NCI-H187 treated with DMSO at 0.1 percent for 48 hours (cell line): ENCODE measurements at regions not wholly inside any gene's neighbourhood (a gene's known extent, or its start where the extent isn't known, plus 50 kb on each side); places are given as distances from the start of the nearest gene placed in this dataset.
"Not testable (repeated sequence)": the region's sequence is repeated elsewhere in the genome, so short reads cannot be mapped to it uniquely, and the experiment has no call there.

Experiments used
- DNase-seq: peaks from one replicate; lab custom pipeline; 2025; lab: John Stamatoyannopoulos, UW

DNA sequence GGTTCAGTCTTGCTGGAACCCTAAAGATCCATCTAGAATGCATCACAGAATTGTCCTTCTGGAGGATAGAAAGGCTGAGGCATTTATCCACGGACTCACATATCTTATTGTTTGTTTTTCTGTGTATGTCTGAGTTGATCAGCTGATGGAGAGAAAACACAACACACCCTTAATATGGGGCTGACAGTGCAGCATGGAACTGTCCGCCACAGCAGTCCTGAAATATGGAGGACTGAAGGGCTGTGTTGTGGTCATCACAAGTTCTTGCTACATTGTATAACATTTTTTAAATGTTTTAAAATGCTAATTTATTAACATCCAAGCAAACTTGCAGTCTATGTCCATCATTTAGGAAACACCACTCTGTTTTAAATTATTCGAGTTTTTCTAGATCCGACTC is 448.9 kb upstream of the ERCC4 start:
- no peak for DNase-seq

- DNase-seq = no peak
Observed at GRCh38 chr16:13478991-13479390, 441.0 kb upstream of the ERCC4 start.

GRCh38 chr16:13479549-13479948 is 440.4 kb upstream of the ERCC4 start:
- DNase-seq = no peak

GRCh38 chr16:13480801-13481200 is 439.2 kb upstream of the ERCC4 start:
- DNase-seq = no peak

GRCh38 chr16:13483121-13483520 is 436.8 kb upstream of the ERCC4 start:
- DNase-seq = no peak

DNA sequence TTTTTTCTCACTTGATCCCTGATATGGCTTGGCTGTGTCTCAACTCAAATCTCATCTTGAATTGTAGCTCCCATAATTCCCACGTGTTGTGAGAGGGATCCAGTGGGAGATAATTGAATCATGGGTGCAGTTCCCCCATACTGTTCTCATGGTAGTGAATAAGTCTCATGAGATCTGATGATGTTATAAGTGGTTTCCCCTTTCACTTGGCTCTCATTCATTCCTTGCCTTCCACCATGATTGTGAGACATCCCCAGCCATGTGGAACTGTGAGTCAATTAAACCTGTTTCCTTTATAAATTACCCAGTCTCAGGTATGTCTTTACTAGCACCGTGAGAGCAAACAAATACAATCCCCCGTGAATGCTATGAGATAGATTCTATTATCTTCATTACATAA is 430.5 kb upstream of the ERCC4 start:
- not testable (repeated sequence) for DNase-seq

DNA sequence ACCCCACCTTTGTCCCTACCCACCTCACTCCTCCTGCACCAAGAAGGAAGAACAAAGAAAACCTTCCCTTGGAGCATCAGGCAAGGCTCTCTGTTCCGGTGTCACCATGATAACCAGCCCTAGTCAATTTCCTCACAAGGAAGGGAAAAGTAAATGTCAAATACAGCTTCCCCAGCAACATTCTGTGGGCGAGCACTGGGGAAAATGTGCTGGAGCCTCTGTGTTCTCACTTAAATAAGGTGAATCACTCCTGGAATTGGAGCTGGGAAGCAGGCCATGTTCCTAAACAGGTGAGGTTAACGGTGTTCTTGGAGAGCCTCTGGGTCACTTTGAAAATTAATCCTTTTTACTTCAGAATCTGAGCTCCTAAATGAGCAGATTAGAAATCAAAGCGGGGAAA is 427.9 kb upstream of the ERCC4 start:
- DNase-seq = no peak

- no peak for DNase-seq
Observed at GRCh38 chr16:13503960-13504635, 415.9 kb upstream of the ERCC4 start.

GRCh38 chr16:13507530-13507929 is 412.4 kb upstream of the ERCC4 start:
- DNase-seq = no peak

DNA sequence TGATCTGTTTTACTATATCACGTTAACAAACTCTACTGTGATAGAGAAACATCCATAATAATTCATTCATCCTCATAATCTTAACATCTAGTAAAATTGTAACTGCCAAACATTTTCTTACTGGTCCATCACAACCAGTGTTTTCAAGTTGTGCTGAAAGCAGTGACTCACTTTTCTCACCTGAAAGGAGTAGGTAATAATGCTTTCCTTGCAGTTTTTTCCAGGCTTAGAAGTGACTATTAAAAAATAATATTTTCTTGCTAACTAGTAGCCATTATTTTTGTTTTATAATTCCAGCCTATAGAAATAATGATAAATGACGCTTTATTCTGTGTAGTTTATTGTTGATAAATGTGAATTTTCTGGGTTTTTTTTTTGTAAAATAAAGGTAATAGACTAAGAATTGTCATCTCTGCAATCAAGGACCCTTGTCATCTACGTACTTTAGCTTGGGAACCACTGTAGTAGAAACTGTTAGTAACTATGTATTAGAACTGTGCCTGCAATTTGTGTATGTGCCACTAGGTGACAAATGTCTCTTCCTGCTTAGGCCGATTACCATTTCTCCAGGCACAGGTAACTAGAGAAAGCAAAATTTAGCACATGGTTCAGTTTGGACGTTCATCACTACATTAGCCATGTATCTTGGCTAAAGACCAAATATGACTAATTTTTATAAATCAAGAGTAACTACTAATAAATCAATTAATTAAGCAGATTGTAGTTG is 409.4 kb upstream of the ERCC4 start:
- DNase-seq = no peak

GRCh38 chr16:13517841-13518240 is 402.1 kb upstream of the ERCC4 start:
- DNase-seq = no peak

DNA sequence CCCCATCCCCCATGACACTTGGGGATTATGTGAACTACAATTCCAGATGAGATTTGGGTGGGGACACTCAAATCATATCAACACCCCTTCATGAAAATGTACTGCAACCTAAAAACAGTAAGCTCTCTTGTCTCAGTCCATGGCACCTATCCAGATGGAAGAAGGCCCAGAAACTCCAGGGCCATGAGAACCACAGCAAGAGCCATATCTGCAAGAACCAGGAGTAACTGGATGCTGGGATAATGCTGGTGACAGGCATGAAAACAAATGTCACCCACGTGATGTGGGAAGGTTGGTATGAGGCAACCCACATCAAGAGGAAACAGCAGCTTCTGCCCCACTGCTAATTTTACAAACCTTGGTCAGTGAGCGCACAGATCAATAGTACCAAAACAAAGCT is 400.1 kb upstream of the ERCC4 start:
- no peak for DNase-seq

GRCh38 chr16:13521356-13521755 is 398.6 kb upstream of the ERCC4 start:
- no peak for DNase-seq

GRCh38 chr16:13527332-13527731 is 392.6 kb upstream of the ERCC4 start:
- DNase-seq = no peak

DNA sequence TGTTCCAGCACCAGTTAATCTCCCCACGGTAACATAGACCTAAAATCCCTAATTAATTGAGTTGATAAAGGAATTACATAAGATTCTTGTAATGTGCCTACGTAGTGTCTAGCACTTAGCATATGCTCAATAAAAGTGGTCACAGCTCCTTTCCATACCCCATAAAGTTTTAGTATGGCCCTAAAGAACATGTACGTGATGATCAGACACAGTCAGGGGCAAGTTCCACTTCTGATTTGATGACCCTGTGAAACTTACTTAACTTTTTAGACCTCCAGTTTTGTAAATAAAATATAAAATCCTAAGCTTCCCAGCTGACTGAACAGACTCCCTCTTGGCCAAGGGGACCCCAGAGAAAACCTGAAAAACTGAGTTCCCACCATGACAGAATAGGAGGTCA is 391.3 kb upstream of the ERCC4 start:
- DNase-seq = no peak

GRCh38 chr16:13529193-13529982 is 390.6 kb upstream of the ERCC4 start:
- no peak for DNase-seq

- DNase-seq = no peak
Observed at GRCh38 chr16:13540771-13541170, 379.2 kb upstream of the ERCC4 start.

GRCh38 chr16:13542284-13542683 is 377.7 kb upstream of the ERCC4 start:
- no peak for DNase-seq

GRCh38 chr16:13543850-13544249 is 376.1 kb upstream of the ERCC4 start:
- DNase-seq = no peak

GRCh38 chr16:13545271-13545670 is 374.7 kb upstream of the ERCC4 start:
- no peak for DNase-seq

GRCh38 chr16:13550254-13550653 is 369.7 kb upstream of the ERCC4 start:
- DNase-seq = no peak

DNA sequence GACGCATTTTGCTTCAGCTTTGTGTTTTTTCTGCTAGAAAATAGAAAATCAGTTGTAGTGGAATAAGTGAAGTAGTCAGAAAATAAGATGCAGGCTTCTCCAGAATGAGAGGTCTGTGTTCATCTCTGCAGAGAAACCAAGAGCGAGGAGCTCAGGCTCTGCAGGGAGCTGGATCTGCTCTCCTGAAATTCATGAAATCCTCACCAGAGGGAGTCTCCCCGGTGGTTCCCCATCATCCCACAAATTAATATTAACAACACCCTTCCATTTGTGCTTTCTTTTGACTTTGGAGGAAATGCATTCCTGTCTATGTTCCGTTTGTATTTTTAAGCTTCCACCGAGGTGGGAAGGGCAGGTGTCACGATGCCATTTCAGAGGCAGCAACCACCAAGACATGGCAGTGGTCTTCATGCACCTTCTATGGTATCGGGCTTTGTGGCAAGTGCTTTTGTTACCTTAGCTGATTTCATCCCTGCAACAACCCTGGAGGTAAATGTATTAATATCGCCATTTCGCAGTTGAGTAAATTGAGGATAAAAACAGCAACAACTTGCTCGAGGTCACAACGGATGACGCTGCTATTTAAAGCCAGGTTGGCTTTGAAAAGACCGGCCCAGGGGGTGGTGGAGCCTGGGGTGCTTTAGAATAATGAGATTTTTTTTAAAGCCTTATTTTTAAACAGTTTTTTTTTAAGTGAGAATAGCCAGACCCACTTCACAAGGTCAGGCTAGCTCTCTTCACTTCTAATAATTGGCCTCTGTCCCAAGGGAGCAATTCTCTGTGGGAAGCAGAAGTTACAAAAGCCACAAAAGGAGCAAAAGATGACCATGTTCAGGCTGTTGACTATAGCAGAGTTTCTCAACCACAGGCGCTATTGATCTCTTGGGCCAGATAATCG is 367.6 kb upstream of the ERCC4 start:
- DNase-seq = no peak
